ENCODE measurements at regions not wholly inside any gene's neighbourhood (a gene's known extent, or its start where the extent isn't known, plus 50 kb on each side); places are given as distances from the start of the nearest gene placed in this dataset.
A peak's percentile ranks its signal among the peaks of the same experiment; 100 is the strongest.

DNA sequence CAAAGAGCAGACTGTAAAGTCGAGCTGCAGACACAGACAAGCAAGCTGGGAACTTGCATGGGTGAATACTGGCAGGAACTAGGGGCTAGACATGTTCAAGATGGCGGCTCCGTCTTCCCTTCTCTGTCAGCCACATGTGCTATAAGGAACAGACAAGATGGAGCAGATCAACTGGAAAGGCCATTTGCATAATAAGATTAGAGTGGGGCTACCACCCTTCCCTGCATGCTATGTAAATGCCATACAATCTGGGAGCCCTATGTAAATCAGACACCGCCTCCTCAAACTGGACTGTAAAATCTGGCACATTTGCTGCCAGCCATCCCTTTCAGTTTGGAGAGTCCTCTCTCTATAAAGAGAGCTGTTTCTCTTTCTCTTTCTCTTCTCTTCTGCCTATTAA lies 640.1 kb upstream of the CDH8 start:
- no peak for DNase-seq (ENCODE audit: extremely low read depth in 1 of 11, low read depth in 9 of 11, low spot score in 4 of 11)

DNA sequence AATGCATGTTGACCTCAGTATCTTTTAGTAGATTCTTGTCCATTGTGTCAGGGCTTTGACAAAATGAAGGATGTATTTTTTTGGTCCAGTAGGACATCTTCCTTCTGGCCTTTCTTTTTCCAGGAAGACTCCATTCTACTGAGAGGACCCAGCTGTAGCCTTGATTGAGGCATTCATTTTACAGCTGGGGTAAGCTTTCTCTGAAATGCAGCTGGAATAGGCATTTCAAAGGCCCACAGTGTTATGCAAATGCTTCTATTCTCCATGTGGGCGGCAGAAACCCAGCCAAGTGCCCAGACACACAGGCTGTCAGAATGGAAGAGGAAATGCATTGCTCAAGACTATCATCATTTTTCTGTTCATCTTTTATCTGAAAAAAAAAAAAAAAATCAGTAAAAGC lies 629.0 kb upstream of the CDH8 start:
- peak in 2 of 11 donors; percentile 1 to 5 for DNase-seq (ENCODE audit: extremely low read depth in 1 of 11, low read depth in 9 of 11, low spot score in 4 of 11)

DNA sequence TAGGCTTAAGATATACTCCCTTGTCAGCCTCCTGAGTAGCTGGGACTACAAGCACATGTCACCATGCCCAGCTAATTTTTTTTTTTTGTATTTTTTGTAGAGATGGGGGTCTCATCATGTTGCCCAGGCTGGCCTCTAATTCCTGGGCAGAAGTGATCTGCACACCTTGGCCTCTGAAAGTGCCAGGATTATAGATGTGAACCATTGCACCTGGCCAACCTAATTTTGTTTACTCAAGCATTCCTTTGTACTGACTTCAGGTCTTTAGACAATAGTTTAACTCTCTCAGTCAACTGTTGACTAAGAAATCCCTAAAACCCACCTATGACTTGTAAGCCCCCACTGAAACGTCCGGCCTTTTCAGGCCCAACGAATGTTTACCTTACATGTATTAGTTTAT lies 628.3 kb upstream of the CDH8 start:
- DNase-seq (ENCODE audit: extremely low read depth in 1 of 11, low read depth in 9 of 11, low spot score in 4 of 11) = no peak

DNA sequence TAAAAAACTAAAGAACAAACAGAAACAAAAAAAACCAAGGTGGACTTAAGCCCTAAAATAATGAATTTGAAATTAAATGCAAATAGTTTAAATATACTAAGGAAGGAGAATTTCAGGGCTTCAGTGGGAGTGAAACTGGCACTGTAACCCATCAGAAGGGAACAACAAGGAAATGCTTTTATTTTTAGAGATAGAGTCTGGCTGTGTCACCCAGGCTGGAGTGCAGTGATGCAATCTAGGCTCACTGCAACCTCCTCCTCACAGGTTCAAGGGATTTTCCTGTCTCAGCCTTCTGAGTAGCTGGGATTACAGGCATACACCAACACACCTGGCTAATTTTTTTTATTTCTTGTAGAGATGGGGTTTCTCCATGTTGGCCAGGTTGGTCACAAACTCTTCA lies 625.2 kb upstream of the CDH8 start:
- DNase-seq (ENCODE audit: extremely low read depth in 1 of 11, low read depth in 9 of 11, low spot score in 4 of 11) = no peak

DNA sequence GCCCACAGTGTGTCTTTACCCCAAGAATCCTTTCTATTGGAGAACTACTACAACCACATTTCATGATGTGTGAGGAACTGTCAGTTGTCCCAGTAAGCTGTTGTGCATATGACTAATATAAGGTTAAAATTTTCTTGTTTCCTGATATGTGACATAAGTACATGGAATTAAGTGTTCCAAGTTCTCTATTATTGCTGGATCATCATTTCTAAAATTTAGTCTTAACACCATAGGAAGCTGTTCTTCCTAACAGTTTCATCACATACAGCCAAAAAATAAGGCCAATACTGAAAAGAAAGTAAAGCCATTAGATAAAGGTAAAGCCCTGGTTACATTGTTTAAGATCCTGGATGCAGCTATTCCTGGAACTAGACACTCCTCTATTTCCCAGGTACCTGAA lies 620.9 kb upstream of the CDH8 start:
- DNase-seq (ENCODE audit: extremely low read depth in 1 of 11, low read depth in 9 of 11, low spot score in 4 of 11) = no peak

DNA sequence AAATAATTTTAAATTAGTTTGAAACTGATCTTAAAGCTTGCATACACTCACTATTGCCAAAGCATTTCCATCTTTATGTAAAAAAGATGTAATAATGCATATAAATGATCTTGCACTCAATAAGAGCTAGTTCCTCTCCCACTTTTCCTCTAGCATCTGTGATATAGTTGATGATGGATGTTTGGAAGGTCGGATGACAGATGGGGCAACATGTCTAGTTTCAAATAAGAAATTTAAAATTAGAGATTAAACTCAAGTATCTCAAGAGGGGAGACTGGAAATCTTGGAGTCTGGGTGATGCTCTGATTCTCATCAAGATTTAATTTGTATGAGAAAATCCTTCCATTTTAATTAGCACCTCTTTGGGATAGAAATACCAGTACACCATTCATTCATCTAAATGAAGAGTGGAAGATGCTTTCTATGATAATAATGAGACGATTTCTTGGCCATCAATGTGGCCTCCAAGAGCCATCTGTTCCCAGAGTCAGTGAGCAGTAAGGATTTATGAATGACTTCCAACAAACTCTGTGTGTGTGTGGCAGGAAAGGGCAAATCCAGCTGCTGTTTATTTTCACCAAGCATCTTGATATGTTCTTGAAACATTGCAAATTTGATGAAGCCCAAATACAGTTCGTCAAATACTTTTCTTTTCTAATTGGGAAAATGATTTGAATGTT lies 616.3 kb upstream of the CDH8 start:
- no peak for DNase-seq (ENCODE audit: extremely low read depth in 1 of 11, low read depth in 9 of 11, low spot score in 4 of 11)

DNA sequence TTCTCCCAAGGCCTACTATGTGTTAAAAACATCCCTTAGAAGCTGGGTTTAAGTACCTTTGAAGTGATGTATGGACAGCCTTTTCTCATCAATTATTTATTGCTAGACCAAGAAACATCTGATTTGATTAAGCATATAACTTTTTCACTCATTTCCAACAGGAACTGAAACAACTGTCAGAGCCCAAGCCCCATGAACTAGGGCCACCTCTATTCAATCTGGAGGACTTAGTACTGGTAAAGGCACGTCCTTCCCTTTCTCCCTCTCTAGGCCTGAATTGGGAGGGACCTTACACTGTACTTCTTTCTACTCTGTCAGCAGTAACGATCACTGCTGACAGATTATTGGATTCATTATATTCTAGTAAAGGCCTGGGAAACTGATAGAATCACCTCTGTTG lies 612.0 kb upstream of the CDH8 start:
- no peak for DNase-seq (ENCODE audit: extremely low read depth in 1 of 11, low read depth in 9 of 11, low spot score in 4 of 11)

DNA sequence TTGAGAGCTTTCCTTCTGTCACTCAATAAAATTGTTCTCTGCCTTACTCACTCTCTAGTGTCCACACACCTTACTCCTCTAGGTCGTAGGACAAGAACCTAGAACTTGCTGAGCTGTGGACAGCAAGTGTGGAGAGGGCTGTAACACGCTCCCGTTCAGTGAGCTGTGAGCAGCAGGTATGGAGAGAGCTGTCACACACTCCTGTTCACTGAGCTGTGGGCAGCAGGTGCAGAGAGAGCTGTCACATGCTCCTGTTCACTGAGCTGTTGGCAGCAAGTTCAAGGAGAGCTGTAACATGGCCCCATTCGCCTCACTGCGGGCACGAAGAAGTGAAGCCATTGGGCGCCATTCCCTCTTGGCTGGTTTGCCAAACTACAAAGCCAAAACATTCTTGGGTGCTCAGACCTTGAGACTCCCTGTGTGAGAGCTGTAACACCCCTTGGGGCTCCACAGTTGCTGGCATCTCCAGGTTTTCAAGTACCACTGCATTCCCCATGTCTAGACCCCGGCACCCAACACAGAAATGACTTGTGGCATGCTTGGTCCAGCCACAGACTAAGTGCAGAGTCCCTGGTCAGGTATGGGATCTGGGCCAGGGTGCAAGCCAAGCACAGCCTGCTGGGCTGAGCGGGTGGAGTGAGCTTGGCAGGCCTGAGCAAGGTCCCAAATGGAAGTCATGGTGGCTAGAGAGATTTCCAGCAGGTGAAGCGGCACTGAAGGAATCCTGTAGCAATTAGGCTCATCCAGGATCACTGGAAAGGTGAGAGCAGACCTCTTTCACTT lies 608.0 kb upstream of the CDH8 start:
- no peak for DNase-seq (ENCODE audit: extremely low read depth in 1 of 11, low read depth in 9 of 11, low spot score in 4 of 11)

DNA sequence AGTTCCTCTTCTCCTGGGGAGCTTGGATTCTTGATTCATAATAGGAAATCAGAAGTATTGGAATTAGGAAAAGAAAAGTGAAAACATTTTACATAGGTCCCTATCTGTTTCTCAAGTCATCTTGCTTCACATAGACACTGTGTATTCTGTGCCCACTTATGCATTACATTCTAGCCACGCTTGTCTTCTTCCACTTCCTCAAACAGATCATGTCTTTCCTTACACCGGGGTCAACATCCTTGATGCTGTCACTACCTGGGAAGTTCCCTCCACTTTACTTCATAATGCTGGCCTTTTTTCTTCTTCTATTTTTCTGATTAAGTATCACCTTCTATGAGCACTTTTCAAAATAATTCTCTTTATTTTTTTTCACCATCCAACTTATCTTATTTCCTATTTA lies 606.4 kb upstream of the CDH8 start:
- DNase-seq (ENCODE audit: extremely low read depth in 1 of 11, low read depth in 9 of 11, low spot score in 4 of 11) = no peak

DNA sequence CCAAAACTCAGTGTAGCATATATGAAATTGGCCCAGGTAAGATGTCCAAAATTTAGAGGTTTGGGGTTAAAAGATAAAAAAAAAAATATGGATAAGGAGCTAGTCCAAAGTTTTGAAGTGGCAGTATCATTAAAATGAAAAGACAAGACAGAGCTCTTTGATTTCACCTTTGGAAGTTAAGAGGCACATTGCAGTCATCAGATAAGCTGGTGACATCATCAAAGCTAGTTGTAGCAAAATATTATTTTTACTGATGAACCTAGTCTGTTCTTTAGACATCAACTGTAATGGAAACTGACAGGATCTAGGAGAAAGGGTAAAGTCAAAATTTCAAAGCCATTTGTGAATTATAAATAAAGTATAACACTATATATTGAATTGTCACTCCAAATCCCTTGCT lies 603.7 kb upstream of the CDH8 start:
- DNase-seq (ENCODE audit: extremely low read depth in 1 of 11, low read depth in 9 of 11, low spot score in 4 of 11) = no peak

DNA sequence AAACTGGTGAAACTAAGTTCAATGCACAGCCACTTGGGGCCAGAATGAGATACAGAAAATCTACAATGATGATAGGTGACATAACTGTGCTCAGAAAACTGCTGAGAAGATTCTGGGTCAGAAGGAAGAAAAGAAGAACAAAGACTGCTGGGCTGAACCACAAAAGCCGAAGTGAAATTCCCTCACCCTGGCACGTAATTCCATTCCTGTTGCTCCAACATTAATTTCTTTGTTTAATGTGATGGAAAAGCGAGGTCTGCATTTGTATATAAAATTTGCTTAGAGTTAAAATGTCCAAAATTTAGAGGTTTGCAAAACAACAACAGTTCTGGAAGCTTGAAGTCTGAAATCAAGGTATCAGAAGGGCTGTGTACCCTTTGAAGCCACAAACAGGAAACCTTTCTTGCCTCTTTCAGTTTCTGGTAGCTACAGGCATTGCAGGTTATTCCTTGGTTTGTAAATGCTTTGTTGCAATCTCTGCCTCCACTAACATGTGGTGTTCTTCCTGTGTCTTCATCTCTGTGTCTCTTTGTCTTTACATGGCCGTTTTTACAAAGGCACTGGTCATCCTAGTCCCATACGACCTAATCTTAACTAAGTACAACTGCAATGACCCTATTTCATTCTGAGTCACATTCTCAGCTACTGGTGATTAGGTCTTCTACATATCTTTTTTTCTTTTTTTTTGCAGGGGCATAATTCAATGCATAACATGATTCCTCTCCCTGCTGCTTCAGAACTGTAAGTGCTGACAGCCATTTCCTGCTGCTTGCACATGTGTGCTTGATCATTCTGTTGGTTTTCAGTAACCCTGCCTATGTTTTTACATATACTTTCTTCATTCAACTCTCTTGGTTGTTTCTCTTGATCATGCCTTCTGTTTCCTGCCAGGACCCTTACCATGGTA lies 603.0 kb upstream of the CDH8 start:
- DNase-seq (ENCODE audit: extremely low read depth in 1 of 11, low read depth in 9 of 11, low spot score in 4 of 11) = peak in 2 of 11 donors; percentile 5 to 9

DNA sequence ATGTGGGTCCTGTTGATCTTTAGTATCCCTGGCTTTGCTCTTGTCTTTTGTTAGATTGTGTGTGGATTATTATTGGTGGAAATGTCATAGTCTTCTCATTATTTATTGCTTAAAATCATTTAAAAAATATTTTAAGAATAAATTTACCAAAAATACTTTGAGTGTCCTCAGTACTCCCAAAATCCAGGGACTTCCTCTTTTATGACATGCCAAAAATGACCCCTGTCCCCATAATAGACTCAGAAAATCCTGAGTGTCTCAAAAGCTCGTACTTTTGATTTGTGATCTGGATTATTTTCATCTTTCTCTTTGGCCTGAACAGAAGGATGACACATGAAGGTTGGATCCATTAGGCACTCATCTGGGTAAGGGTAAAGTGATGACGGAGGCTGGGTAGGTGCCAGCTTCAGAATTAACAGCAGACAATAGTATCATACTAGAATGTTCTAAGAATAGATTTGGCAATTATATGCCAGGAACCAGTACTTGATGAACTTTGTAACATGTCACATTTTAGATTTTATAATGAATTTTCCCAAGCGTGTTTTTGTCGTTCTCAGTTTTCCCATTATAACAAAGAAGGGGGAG lies 602.2 kb upstream of the CDH8 start:
- no peak for DNase-seq (ENCODE audit: extremely low read depth in 1 of 11, low read depth in 9 of 11, low spot score in 4 of 11)

DNA sequence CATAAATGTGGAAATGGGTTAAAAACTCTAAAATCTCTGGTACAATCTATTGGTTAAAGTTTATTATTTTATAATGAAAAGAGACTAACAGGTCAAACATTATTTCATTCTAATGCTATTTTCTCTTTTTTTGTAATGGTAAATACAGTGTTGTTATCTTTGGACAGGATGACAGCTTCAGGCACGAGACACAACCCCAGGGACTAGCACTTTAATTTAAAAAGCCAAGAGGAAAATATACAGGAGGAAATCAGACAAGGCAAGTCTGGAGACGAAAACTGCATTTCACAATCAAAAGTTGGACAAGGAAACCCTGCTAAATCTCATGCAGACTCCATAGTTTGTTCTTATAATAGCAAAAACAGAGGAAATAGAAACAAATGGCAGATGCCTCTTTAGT lies 589.1 kb upstream of the CDH8 start:
- no peak for DNase-seq (ENCODE audit: extremely low read depth in 1 of 11, low read depth in 9 of 11, low spot score in 4 of 11)

DNA sequence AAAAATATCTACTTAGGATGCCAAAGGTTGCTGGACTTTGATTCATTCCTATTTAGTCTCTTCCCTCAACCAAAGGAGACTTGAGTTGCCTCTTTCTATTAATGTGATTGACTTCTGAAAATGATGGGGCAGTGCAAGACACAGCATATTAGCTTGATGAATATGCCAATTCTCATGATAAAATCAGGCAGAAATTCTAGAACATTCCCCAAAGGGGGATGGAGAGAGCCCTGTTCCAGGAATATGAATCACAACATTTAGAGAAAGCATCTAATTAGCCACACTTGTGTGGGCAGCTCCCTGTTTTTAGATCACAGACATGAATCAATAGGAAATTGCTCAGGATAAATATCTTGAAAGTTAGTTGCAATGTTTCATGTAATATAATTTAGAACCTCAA lies 584.0 kb upstream of the CDH8 start:
- DNase-seq (ENCODE audit: extremely low read depth in 1 of 11, low read depth in 9 of 11, low spot score in 4 of 11) = no peak

DNA sequence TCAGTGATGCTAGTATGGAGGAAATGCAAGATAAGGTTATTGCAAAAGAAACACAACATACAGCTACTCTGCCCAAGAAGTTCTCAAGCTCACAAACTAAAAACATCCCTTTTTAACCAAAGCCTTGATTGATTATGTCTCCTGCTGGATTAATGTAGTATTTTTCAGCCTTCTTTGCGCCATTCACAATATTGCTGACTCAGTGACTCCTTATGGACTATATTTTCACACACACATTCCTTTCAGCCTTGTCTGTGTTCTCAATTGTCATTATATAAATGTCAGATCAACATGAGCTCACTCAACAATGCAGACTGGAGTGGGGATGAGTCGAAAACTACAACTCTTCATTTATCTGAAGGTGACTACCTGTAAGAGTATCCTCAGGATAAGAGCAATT lies 579.3 kb upstream of the CDH8 start:
- no peak for DNase-seq (ENCODE audit: extremely low read depth in 1 of 11, low read depth in 9 of 11, low spot score in 4 of 11)

DNA sequence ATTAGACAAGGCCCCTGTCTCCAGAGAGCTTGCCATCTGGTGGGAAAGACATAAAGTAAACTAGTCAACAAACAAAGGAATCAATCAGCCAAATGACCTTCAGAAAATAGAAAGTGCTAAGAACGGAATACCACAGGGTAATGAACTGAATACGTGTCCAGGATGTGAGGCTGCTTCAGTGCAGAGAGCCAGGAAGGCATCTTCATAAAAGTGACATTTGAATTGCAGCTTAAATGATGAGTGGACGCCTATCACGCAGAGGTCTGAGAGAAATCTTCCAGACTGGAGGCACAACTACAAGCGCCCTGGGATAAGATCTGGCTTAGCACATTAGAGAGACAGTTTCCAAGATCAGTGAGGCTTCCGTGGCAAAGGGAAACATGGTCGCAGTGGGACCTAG lies 574.1 kb upstream of the CDH8 start:
- no peak for DNase-seq (ENCODE audit: extremely low read depth in 1 of 11, low read depth in 9 of 11, low spot score in 4 of 11)

DNA sequence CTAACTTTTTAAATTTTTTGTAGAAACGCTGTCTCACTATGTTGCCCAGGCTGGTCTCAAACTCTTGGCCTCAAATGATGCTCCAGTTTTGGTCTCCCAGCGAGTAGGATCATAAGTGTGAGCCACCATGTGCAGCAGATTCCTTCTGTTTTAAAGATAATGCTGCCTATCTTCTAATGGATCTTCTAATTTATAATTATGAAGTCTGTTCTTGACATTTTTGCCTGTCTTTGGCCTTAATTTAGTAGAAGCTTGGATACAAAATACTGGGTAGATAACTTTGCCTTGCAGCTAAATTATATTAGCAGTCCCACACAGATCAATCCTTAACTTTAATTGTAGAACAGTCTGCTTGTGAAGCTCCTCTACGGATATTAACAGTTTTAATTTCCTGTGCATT lies 566.6 kb upstream of the CDH8 start:
- no peak for DNase-seq (ENCODE audit: extremely low read depth in 1 of 11, low read depth in 9 of 11, low spot score in 4 of 11)

DNA sequence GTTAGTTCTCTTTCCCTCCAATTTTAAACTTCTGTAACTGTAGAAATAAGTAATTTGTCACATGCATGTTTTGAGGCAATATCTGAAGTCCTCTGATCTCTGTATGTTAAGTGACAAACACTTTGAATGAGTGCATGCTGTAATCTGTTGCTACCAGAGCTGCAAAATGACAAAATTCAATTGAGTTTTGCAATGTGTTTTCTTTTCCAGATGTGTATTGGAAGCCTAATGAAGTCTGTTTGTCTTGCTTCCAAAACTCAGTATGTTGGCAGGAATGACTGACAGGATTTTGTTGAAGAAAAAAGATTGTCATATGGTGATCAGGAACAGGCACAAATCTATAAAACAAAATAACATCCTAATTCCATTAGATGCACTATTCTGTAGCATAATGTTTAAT lies 561.6 kb upstream of the CDH8 start:
- DNase-seq (ENCODE audit: extremely low read depth in 1 of 11, low read depth in 9 of 11, low spot score in 4 of 11) = no peak

DNA sequence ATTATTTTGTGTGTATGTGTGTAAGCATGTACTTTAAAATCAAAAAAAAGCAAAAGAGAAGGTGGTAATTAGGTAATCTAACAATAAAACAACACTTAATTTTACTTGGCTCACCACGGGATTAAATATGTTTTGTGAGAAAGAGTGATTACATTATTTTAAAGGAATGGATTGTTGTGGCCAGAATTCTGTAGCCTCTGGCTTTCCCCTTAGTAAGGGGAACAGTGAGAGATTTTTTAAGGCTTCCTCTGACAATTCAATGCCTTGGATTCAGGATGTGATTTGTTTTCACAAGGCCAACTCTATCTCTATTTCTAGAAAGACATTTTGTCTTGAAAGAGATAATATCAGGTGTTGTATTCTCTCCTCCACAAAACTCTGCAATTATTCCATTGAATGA lies 560.3 kb upstream of the CDH8 start:
- DNase-seq (ENCODE audit: extremely low read depth in 1 of 11, low read depth in 9 of 11, low spot score in 4 of 11) = no peak

DNA sequence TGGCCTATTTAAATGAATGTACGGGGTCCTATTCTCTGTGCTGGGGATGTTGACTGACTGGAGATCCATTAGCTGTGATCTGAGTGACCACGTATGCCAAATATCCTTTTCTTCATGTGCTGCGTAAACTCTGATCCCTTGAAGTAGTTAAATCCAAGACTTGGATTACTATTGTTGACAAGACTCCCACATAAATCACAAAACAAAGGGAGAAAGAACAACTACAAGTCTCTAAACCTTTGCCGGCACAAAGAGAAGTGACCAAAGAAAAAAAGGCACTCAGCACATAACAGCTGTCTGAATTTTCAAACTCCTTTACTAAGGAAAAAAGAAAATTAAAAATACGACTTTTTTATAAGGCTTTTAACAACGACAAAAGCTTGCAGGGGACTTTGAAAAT lies 559.9 kb upstream of the CDH8 start:
- DNase-seq (ENCODE audit: extremely low read depth in 1 of 11, low read depth in 9 of 11, low spot score in 4 of 11) = peak in 1 of 11 donors; percentile 7
